Endothelial cell of hepatic sinusoid (primary cell): ENCODE measurements at regions not wholly inside any gene's neighbourhood (a gene's known extent, or its start where the extent isn't known, plus 50 kb on each side); places are given as distances from the start of the nearest gene placed in this dataset.
"Not testable (repeated sequence)": the region's sequence is repeated elsewhere in the genome, so short reads cannot be mapped to it uniquely, and the experiment has no call there.

Experiments used
- in situ Hi-C: cut with HindIII; loops from 2 replicates; pipeline ENCODE4 v1.10.0; 2017; ENCODE audit warnings: low sequenced_read_pairs

DNA sequence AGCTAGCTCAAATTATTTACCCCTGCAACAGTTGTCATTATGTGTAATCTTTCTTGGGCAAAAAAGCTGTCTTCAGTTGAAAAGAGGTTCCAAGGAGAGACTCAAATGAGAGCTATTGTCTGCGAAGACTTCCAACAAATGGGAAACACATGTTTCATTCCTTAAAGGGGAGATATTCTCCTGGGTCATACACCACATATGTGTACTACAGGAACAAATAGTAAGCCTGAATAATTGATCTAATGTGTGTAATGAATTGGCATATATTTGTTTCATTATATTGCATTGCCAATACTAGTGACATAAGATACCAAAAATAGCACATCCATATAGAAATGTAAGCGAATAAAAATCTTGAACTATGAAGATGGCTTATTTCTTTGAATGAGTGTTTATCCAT lies 950.9 kb upstream of the NDST4 start:
- in situ Hi-C loops: no loop called here

DNA sequence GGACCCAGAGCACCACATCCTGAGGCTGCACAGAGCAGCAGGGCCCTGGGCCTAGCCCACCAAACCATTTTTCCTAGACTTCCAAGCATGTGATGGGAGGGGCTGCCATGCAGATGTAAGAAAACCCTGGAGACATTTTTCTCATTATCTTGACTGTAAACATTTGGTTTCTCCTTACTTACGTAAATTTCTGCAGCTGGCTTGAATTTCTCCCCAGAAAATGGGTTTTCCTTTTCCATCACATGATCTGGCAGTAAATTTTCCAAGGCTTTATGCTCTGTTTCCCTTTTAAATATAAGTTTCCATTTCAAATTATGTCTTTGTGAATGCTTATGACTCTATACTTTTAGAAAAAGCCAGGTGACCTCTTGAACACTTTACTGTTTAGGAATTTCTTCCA lies 945.9 kb upstream of the NDST4 start:
- in situ Hi-C loops: no loop called here

DNA sequence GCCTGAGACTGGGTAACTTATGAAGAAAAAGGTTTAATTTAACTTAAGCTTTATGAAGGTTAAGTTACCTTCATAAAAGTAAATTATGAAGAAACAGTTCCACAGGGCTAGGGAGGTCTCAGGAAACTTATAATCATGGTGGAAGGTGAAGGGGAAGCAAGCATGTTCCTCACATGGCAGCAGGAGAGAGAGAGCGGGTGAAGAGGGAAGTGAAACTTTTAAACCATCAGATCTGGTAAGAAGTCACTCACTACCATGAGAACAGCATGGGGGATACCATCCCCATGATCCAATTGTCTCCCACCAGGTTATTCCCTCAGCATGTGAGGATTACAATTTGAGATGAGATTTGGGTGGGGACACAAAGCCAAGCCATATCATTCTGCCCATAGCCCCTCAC lies 944.7 kb upstream of the NDST4 start:
- in situ Hi-C loops: no loop called here

DNA sequence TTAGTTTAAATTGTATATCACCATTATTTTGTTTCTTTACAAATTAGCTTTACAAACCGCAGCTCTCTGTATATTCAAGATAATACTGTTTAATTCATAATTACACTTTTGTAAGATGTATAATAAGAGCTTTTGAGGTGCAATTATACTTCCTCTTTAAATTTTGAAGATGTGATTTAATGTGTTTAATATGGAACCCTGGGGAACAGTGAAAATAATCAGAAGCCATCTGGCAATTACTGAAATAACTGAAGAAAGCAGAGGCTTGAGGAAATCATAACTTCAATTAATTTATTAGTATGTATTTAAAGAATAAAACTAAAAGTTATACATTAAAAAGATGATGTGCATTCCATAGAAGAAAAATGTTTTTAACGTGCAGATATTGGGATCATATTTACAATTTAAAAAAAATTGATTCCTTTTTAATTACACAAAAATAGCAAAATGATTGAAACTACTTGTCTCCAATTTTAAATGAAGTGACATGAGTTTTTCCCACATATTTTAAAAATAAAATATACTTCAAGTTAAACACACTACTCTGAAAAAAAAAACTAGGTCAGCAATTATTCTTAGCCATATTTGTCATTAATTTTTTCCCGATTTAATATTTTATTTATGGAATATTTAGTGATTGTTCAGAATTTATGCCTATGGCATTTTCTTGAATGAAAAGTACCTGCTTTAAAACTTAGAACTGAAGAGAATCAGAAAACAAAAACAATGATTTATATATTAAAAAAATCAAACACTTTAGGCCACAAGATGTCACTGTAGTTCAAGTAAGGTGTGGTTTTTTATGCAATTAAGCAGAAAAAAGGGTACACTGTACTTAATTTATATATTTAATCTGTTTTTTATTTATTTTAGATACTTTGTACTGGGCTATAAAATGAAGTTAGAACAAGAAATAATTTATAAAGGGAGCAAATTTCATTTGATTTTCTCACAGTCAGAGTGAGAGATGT lies 942.7 kb upstream of the NDST4 start:
- in situ Hi-C loops: no loop called here

DNA sequence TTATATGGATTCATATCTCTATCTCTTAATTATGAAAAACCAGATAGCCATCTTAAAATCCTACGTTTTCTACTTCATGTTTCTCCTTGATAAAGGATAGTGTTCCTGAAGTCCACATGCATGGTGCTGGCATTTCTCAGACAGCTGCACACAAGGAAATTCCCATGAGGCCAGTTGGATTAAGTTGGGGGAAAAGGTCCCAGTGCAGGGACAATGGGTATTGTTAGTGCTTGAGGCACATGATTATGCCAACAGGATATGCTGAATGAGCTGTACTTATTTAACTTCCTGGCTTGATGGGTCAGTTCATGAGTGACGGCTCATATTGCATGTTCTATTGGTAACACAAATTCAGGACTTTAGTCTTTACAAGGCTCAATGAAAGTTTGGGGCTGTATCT lies 913.9 kb upstream of the NDST4 start:
- in situ Hi-C loops: no loop called here

DNA sequence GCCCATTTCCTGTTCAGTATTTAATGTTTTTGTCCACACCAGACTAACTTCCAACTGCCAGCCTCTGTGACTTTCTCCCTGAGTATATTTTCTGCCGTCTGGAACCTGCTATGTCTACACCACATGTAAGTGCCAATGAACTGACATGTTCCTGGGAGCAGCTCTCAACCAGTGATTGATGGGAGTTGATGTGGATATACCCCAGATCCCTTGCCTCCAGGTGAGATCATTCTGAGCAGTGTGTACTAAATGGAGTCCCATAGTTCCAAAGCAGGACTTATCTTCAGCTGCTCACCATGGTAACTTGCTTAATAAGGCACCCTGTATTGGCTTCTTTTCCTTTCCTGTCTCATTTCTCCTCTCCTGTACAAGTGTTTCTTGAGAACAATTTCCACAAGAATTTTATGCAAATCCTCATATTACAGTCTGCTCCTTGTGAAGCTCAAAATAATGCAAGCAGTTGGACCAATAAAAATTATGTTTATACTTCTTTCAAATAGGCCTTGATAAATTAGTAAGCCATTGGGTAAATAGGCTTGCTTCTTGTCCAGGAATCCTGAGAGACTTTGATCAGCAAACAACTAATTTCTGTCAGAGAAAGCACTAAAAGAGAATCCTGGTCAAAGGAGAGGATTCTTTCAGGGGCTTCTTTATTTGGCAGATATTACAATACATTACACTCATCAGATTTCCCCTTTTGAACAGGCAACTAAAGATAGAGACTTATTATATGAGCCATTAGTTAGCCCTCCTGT lies 911.7 kb upstream of the NDST4 start:
- in situ Hi-C loops: no loop called here

- in situ Hi-C loops: no loop called here
Observed at GRCh38 chr4:116023049-116023448, 909.6 kb upstream of the NDST4 start.

- in situ Hi-C loops: no loop called here
Observed at GRCh38 chr4:116020141-116020722, 906.8 kb upstream of the NDST4 start.

GRCh38 chr4:116018831-116019230 lies 905.4 kb upstream of the NDST4 start:
- in situ Hi-C loops: no loop called here

- in situ Hi-C loops: no loop called here
Observed at GRCh38 chr4:116016201-116016600, 902.8 kb upstream of the NDST4 start.

- in situ Hi-C loops: no loop called here
Observed at GRCh38 chr4:116015549-116015948, 902.1 kb upstream of the NDST4 start.

- in situ Hi-C loops: no loop called here
Observed at GRCh38 chr4:116015062-116015461, 901.6 kb upstream of the NDST4 start.

DNA sequence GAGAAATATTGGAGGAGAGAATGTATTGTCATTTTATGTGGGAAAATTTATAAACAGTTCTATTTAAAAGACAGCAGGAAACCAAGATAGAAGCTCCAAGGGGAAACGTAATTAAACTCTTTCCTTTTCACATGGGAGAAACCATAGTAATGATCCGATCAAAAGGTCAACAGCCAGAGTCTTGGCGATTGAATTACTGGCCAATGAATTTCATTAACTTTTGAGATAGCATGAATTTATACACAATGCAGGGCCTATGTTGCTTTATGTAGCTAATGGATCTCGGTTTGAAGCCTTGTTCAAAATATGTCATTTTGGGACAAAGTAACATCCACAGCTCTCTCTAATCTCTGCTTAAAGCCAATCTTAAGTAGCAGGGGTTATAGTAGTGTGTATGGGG lies 897.5 kb upstream of the NDST4 start:
- in situ Hi-C loops: no loop called here

- in situ Hi-C loops: no loop called here
Observed at GRCh38 chr4:116005806-116006088, 892.3 kb upstream of the NDST4 start.

DNA sequence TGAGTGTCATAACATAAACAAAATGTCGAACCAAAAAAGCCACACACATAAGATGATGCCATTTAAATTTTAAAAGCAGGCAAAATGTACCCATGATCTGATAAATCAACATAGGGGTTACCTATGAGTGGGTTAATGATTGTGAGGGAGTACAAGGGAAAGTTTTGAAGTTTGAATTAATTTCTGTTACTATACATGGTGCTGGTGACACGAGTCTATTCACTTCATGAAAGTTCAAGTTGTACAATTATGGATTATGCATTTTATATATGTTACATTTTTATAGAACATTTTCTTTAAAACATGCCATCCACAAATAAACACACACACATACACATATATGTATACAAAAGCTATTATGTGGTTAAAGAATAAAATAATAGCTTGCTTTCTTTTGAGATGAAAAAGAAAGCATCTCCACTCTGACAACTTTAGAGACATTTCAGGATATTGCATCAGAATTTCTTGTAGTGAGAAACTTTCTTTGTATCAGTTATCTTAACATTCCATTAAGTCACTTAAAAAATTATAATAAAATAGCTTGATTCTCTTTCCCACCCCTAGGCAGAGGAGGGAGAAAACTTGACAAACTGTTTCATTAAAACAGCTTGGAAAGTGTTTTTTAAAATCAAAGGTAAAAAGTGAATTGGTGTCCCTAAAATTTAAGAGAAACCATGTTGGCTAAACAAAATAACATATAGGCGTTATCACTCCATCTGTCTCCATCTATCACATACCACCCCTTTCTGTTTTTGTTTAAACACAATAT lies 891.8 kb upstream of the NDST4 start:
- in situ Hi-C loops: no loop called here

- in situ Hi-C loops: no loop called here
Observed at GRCh38 chr4:116001291-116001690, 887.9 kb upstream of the NDST4 start.

DNA sequence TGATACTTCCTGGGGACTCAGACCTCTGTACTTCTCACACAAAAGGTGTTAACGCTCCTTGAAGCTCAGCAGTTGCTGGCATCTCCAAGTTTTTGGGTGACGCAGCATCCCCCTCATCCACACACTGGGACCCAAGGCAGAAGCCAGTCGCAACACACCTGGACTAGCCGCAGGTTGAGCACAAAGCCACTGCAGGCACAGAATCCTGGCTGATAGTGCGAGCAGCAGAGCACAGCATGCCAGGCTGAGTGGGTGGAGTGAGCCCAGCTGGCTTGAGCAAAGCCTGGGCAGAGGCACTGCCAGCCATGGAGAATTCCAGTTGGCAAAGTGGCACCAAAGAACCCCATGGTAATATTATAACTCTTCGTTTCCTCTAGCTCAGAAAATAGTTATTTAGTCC lies 873.2 kb upstream of the NDST4 start:
- in situ Hi-C loops: no loop called here

DNA sequence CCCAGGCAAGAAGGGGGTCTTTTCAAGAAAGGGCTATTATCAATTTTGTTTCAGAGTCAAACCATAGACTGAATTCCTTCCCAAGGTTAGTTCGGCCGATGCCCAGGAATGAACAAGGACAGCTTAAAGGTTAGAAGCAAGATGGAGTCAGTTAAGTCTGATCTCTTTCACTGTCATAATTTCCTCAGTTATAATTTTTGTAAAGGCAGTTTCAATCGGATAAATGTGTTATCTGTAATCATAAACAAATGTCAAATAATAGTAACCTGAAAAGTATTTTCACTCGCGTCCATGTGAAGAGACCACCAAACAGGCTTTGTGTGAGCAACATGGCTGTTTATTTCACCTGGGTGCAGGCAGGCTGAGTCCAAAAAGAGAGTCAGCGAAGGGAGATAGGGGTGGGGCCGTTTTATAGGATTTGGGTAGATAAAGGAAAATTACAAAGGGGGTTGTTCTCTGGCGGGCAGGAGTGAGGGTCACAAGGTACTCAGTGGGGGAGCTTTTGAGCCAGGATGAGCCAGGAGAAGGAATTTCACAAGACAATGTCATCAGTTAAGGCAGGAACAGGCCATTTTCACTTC lies 862.1 kb upstream of the NDST4 start:
- in situ Hi-C loops: not testable (repeated sequence)

GRCh38 chr4:115973768-115974167 lies 860.3 kb upstream of the NDST4 start:
- in situ Hi-C loops: no loop called here

DNA sequence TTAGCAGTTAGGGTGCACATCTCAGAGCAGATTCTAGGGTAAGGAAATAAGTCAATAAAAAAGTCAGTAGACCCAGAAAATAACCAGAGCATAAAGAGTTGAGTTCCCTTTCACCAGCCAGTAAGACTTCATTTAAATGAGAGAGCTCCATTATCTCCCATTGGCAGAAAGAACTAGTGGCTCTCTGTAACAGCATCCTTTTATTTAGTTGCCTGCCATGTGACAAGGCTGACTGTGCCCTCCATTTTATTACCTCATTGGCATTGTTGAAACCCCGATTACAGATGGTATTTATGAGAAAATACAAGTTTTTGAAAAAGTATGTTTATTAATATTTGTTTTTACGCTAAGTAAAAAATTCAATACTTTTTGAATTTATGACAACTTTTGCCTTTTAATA lies 859.5 kb upstream of the NDST4 start:
- in situ Hi-C loops: no loop called here

DNA sequence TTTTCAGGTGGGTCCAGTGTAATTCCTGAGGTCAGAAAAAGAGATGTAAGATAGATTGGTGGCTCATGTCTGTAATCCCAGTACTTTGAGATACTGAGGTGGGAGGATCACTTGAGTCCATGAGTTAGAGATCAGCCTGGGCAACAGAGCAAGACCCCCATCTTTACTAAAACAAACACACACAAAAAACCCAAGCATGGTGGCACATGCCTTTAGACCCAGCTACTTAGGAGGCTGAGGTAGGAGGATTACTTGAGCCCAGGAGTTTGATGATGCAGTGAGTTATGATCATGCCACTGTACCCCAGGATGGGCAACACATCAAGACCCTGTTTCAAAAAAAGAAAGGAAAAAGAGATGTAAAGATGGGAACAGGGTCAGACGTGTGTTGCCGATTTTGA lies 857.4 kb upstream of the NDST4 start:
- in situ Hi-C loops: no loop called here
